ENCODE measurements at regions not wholly inside any gene's neighbourhood (a gene's known extent, or its start where the extent isn't known, plus 50 kb on each side); places are given as distances from the start of the nearest gene placed in this dataset.

- H3K27ac ChIP-seq (ENCODE audit: low read depth in 1 of 2, low read length in 2 of 2) = no peak overlapping the region
- intact Hi-C loops (cut with micrococcal nuclease) = no loop called here
- H3K4me3 Mint-ChIP-seq = peak overlapping the region in 1 of 2 donors; percentile 17
Measured at GRCh38 chr14:22265319-22266141, 323.5 kb downstream of the DAD1 start.

GRCh38 chr14:22264759-22265158, 324.3 kb downstream of the DAD1 start:
- Histone ChIP-seq H3K79me2 (ENCODE audit: insufficient read depth, low read length) (no peaks in the 10 kb centered on the region), H3K9me3 (replicated peaks in 1 of 2; ENCODE audit: control insufficient read depth in 1 of 2, insufficient read depth in 1 of 2, low read length in 2 of 2) (no peaks in the 10 kb centered on the region), H2AFZ (ENCODE audit: insufficient read depth, low read depth, low read length, poor library complexity, severe bottlenecking) (no peak overlapping the region), H3K27me3 (ENCODE audit: control insufficient read depth in 2 of 2, insufficient read depth in 2 of 2, low read length in 2 of 2) (no peaks in the 10 kb centered on the region), H3K4me3 (replicated peaks in 1 of 3; ENCODE audit: low read depth in 2 of 3, low read length in 3 of 3) (no peak overlapping the region), H3K9ac (ENCODE audit: insufficient read depth, low read length, poor library complexity, severe bottlenecking) (no peak overlapping the region), H3K27ac (ENCODE audit: low read depth in 1 of 2, low read length in 2 of 2) (no peak overlapping the region), H3K4me2 (replicated peaks; ENCODE audit: extremely low read depth, low read length, poor library complexity, severe bottlenecking) (no peak overlapping the region), H4K20me1 (ENCODE audit: insufficient read depth, low read length) (no peaks in the 10 kb centered on the region), H3K36me3 (replicated peaks in 1 of 2; ENCODE audit: control insufficient read depth in 1 of 2, insufficient read depth in 2 of 2, low read length in 2 of 2) (no peaks in the 10 kb centered on the region), H3K4me1 (ENCODE audit: control insufficient read depth in 1 of 2, insufficient read depth in 2 of 2, low read length in 2 of 2) (peaks cover 9 to 11% of the 10 kb centered on the region in 2 donors)
- Mint-ChIP-seq H3K9me3 (peaks cover 0 to 2% (median 0%) of the 10 kb centered on the region in 7 donors), H3K27ac (no peak overlapping the region), H3K4me1 (peaks cover 9% of the 10 kb centered on the region), H3K4me3 (no peak overlapping the region), H3K27me3 (ENCODE audit: low read depth in 3 of 3) (peaks cover under 1 to 6% (median 3%) of the 10 kb centered on the region in 3 donors), H3K36me3 (no peaks in the 10 kb centered on the region)
- TF ChIP-seq, protein P1, sequence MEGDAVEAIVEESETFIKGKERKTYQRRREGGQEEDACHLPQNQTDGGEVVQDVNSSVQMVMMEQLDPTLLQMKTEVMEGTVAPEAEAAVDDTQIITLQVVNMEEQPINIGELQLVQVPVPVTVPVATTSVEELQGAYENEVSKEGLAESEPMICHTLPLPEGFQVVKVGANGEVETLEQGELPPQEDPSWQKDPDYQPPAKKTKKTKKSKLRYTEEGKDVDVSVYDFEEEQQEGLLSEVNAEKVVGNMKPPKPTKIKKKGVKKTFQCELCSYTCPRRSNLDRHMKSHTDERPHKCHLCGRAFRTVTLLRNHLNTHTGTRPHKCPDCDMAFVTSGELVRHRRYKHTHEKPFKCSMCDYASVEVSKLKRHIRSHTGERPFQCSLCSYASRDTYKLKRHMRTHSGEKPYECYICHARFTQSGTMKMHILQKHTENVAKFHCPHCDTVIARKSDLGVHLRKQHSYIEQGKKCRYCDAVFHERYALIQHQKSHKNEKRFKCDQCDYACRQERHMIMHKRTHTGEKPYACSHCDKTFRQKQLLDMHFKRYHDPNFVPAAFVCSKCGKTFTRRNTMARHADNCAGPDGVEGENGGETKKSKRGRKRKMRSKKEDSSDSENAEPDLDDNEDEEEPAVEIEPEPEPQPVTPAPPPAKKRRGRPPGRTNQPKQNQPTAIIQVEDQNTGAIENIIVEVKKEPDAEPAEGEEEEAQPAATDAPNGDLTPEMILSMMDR (IDR thresholded peaks at IDR 0.05) = no peak
- WGBS (ENCODE audit: insufficient coverage) = no CpG with 5 or more reads among the region's 1 CpG
- DNase-seq = no peak
- intact Hi-C loops (cut with micrococcal nuclease) = no loop called here

More at GRCh38 chr14:22265319-22266141, 323.5 kb downstream of the DAD1 start:
- Histone ChIP-seq H3K27me3 (ENCODE audit: control insufficient read depth in 2 of 2, insufficient read depth in 2 of 2, low read length in 2 of 2) (no peaks in the 10 kb centered on the region), H3K4me2 (replicated peaks; ENCODE audit: extremely low read depth, low read length, poor library complexity, severe bottlenecking) (no peak overlapping the region), H4K20me1 (ENCODE audit: insufficient read depth, low read length) (no peaks in the 10 kb centered on the region), H3K9ac (ENCODE audit: insufficient read depth, low read length, poor library complexity, severe bottlenecking) (no peak overlapping the region), H3K4me3 (replicated peaks in 1 of 3; ENCODE audit: low read depth in 2 of 3, low read length in 3 of 3) (no peak overlapping the region), H3K36me3 (replicated peaks in 1 of 2; ENCODE audit: control insufficient read depth in 1 of 2, insufficient read depth in 2 of 2, low read length in 2 of 2) (no peaks in the 10 kb centered on the region), H2AFZ (ENCODE audit: insufficient read depth, low read depth, low read length, poor library complexity, severe bottlenecking) (no peak overlapping the region), H3K4me1 (ENCODE audit: control insufficient read depth in 1 of 2, insufficient read depth in 2 of 2, low read length in 2 of 2) (peaks cover 9 to 11% of the 10 kb centered on the region in 2 donors), H3K9me3 (replicated peaks in 1 of 2; ENCODE audit: control insufficient read depth in 1 of 2, insufficient read depth in 1 of 2, low read length in 2 of 2) (no peaks in the 10 kb centered on the region), H3K79me2 (ENCODE audit: insufficient read depth, low read length) (no peaks in the 10 kb centered on the region)
- WGBS (ENCODE audit: insufficient coverage) = 88% methylated on average over 1 of the region's 8 CpGs
- TF ChIP-seq, protein P1 (IDR thresholded peaks at IDR 0.05) = no peak
- Mint-ChIP-seq H3K9me3 (peaks cover 0 to 2% (median 0%) of the 10 kb centered on the region in 7 donors), H3K4me1 (peaks cover 9% of the 10 kb centered on the region), H3K27ac (no peak overlapping the region), H3K36me3 (no peaks in the 10 kb centered on the region), H3K27me3 (ENCODE audit: low read depth in 3 of 3) (peaks cover 2 to 5% (median 3%) of the 10 kb centered on the region in 3 donors)
- peak in 1 of 3 donors; percentile 25 for DNase-seq

Measured in CD14-positive monocyte (primary cell).